Astrocyte of the spinal cord (primary cell): ENCODE measurements at regions not wholly inside any gene's neighbourhood (a gene's known extent, or its start where the extent isn't known, plus 50 kb on each side); places are given as distances from the start of the nearest gene placed in this dataset.

Experiments used
- DNase-seq: peaks from one replicate; pipeline ENCODE4 v3.0.0; 2011; ENCODE audit warnings: low read depth, low spot score
- H3K4me3 ChIP-seq: 2 replicates; pipeline ENCODE4 v1.5.1; 2011; ENCODE audit warnings: low read depth, mild to moderate bottlenecking, low read length, moderate library complexity
- in situ Hi-C: cut with HindIII; loops from 2 replicates; pipeline ENCODE4 v1.10.0; 2017; ENCODE audit warnings: low sequenced_read_pairs
- TF ChIP-seq, protein P1 (sequence below): IDR thresholded peaks from 2 replicates; pipeline ENCODE4 v1.5.1; 2012; ENCODE audit warnings: low read depth, mild to moderate bottlenecking, low read length, inconsistent platforms

DNA sequence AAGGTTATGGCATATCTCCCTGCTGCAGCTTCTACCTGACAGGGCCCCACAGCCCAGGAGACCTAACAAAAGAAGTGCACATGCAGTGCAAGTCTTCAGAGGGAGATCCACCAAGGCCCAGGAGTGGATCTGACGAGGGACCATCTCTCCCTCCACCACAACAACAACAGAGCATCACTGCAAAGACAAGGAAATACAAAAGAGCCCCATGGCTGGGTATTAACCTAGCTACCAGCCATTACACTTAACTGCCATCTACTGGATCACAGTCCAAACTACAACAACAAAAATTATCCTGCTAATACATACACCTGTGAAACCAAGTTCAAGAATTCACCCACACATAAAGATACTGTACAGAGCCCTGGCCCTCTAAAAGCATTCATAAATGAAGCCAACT is 280.2 kb upstream of the SLC7A11 start:
- DNase-seq, result peak; percentile 25
- TF ChIP-seq, protein P1, sequence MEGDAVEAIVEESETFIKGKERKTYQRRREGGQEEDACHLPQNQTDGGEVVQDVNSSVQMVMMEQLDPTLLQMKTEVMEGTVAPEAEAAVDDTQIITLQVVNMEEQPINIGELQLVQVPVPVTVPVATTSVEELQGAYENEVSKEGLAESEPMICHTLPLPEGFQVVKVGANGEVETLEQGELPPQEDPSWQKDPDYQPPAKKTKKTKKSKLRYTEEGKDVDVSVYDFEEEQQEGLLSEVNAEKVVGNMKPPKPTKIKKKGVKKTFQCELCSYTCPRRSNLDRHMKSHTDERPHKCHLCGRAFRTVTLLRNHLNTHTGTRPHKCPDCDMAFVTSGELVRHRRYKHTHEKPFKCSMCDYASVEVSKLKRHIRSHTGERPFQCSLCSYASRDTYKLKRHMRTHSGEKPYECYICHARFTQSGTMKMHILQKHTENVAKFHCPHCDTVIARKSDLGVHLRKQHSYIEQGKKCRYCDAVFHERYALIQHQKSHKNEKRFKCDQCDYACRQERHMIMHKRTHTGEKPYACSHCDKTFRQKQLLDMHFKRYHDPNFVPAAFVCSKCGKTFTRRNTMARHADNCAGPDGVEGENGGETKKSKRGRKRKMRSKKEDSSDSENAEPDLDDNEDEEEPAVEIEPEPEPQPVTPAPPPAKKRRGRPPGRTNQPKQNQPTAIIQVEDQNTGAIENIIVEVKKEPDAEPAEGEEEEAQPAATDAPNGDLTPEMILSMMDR, result peak; percentile 46
- no peak overlapping the region for H3K4me3 ChIP-seq
- in situ Hi-C loops, result no loop called here

DNA sequence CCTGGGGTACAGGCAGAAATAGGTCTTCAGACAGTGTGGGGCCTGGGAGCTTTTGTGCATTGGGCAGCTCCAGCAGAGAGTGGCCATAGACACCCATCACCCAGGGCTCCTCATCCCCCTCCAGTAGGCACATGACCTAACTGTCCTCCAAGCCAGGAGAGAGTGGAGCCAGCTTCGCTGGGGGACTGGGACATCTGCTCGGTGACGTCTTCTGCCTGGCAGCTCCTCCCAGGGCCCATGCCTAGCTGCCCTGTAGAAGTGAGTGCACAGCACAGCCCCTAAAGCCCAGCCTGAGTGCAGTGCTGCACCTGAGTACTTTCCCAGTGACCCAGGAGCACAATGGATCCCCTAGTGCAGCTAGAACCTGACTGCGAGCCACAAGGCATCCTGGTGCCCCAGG is 279.7 kb upstream of the SLC7A11 start:
- DNase-seq, result no peak

DNA sequence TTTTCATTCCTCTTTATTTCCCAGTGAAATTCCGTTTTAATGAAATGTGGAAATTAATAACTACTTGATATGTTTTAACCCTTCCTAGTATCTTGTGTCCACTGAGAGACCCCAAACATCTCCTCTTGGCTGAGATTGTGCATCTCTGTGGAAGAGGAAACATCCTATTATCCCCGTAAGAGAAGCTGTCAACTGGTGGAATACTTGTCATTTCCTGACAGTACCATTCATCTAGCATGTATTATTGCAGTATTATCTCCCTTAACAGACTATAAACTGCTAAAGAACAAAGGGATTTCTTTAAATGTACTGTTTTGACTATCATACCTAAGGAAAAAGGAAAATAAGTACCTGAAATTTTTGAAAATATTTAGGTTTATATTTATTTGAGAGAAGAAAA is 277.3 kb upstream of the SLC7A11 start:
- TF ChIP-seq, protein P1, result no peak
- in situ Hi-C loops, result no loop called here
- H3K4me3 ChIP-seq, result no peak overlapping the region
- DNase-seq, result no peak

More for the DNA sequence above, 279.7 kb upstream of the SLC7A11 start:
- H3K4me3 ChIP-seq, result no peak overlapping the region
- TF ChIP-seq, protein P1, result no peak
- in situ Hi-C loops, result no loop called here

DNA sequence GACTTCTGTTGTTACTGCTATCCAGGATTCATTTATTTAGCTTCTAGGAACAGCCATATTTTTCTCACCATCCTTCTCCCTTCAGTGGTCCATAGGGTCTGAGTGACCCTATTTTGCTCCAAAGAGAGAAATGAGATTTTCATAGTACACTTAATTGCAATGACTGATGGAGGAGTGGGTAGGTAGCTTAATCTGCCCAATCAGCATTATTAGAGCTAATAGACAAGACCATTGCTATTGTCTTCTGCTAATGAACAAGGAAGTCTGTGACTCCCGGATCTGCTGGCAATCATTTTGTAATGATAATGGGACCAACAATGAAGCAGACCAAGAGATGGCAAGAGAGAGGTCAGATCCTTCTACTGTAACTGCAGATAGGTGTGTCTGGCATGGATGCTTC is 271.4 kb upstream of the SLC7A11 start:
- in situ Hi-C loops, result no loop called here
- DNase-seq, result no peak
- TF ChIP-seq, protein P1, result no peak
- no peak overlapping the region for H3K4me3 ChIP-seq

DNA sequence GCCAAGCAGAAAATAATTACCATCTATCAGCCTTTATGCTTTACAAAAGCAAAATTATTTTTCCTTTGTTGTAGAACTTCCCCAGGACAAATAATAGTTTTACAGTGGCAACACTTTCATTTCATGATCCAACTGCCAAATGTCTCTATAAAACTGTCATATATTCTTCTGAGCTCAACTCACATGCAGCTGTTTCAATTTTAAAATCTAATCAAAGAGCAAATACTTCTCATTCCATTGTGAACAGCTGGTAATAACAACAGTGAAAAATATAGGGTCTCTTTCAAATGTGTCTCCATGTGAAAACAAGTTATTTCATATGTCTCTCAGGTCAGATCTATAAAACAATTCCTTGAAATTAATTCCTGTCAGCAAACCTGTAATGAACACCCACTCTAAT is 270.6 kb upstream of the SLC7A11 start:
- in situ Hi-C loops, result no loop called here
- no peak overlapping the region for H3K4me3 ChIP-seq
- TF ChIP-seq, protein P1, result no peak
- DNase-seq, result no peak

DNA sequence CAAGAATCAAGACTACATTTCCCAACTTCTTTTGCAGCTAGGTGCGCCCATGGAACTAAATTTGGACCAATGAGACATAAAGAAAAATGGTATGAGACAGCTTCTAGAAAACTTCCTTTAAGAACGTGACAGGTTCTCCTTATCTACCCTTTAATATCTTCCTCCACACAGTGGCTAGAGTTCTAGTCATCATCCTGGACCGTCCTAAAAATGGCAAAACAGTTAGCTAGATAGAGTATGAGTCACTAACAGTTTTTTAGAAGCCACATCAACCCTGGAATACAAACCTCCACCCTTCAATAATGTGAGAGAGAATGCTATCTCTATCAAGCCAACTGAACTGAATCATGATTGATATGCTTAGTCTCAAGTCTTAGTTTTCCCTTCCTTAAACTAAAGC is 267.9 kb upstream of the SLC7A11 start:
- DNase-seq, result peak; percentile 1
- TF ChIP-seq, protein P1, result no peak
- no peak overlapping the region for H3K4me3 ChIP-seq
- in situ Hi-C loops, result no loop called here

DNA sequence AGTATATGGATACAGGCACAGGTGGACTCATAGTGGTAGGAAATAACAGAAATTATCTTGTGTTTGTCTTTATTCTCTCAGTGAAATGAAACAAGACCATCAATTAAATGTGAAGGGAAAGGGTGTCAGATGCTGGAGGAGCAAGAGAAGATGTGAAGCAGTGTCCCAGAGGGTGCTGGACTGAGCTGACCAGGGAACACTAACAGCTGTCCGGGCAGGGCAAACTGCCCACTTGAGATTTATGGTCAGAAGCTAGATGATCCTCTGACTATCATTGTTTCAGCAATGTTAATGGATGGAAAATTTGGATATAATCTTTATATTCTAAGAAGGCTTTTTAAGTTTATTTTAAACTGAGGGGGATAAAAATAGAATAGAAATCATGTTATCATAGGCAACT is 267.2 kb upstream of the SLC7A11 start:
- TF ChIP-seq, protein P1, result no peak
- in situ Hi-C loops, result no loop called here
- DNase-seq, result no peak
- H3K4me3 ChIP-seq, result no peak overlapping the region
